Smooth muscle cell (in vitro differentiated cells): ENCODE measurements at regions not wholly inside any gene's neighbourhood (a gene's known extent, or its start where the extent isn't known, plus 50 kb on each side); places are given as distances from the start of the nearest gene placed in this dataset.

Experiments used
- DNase-seq: peaks from one replicate; lab custom pipeline; 2025; ENCODE audit not compliant: unreplicated experiment; lab: John Stamatoyannopoulos, UW
- H2AFZ ChIP-seq: fragments of 200-600 bp; sonication (generic); 2 replicates; pipeline ENCODE4 v1.6.0; 2016; ENCODE audit warnings: antibody characterized with exemption, low read depth, mild to moderate bottlenecking
- H3F3A ChIP-seq: fragments of 200-600 bp; sonication (generic); 2 replicates; pipeline ENCODE4 v1.6.0; 2017; ENCODE audit warnings: antibody characterized with exemption, low read depth
- H3K27ac ChIP-seq: fragments of 200-600 bp; sonication (generic); 2 replicates; pipeline ENCODE4 v1.5.1; 2016; ENCODE audit warnings: low read depth, mild to moderate bottlenecking
- H3K27me3 ChIP-seq: fragments of 200-600 bp; sonication (generic); 2 replicates; pipeline ENCODE4 v1.6.1; 2016; ENCODE audit warnings: low read depth, mild to moderate bottlenecking
- H3K36me3 ChIP-seq: fragments of 200-600 bp; sonication (generic); 2 replicates; pipeline ENCODE4 v1.5.1; 2016; ENCODE audit warnings: low read depth
- H3K4me1 ChIP-seq: fragments of 200-600 bp; sonication (generic); 2 replicates; pipeline ENCODE4 v1.5.1; 2016; ENCODE audit warnings: low read depth
- H3K4me2 ChIP-seq: fragments of 200-600 bp; sonication (generic); 2 replicates; pipeline ENCODE4 v1.6.0; 2016; ENCODE audit warnings: mild to moderate bottlenecking
- H3K4me3 ChIP-seq: fragments of 200-600 bp; sonication (generic); 2 replicates; pipeline ENCODE4 v1.5.1; 2016; ENCODE audit warnings: mild to moderate bottlenecking
- H3K79me2 ChIP-seq: fragments of 200-600 bp; sonication (generic); 2 replicates; pipeline ENCODE4 v1.6.0; 2016; ENCODE audit warnings: low read depth, mild to moderate bottlenecking
- H3K9ac ChIP-seq: fragments of 200-600 bp; sonication (generic); 2 replicates; pipeline ENCODE4 v1.6.0; 2016; ENCODE audit warnings: low read depth
- H3K9me3 ChIP-seq: fragments of 200-600 bp; sonication (generic); replicated peaks from 2 replicates; pipeline ENCODE4 v1.5.1; 2016; ENCODE audit warnings: low read depth
- H4K20me1 ChIP-seq: fragments of 200-600 bp; sonication (generic); 2 replicates; pipeline ENCODE4 v1.6.0; 2016; ENCODE audit warnings: low read depth
- CTCF ChIP-seq: fragments of 200-600 bp; sonication (generic); IDR thresholded peaks from 2 replicates; pipeline ENCODE4 v1.5.1; 2017; ENCODE audit warnings: borderline replicate concordance, mild to moderate bottlenecking, antibody characterized with exemption; ENCODE audit not compliant: insufficient read depth, poor library complexity, severe bottlenecking
- WGBS: methylation state at CpG from one replicate; pipeline ENCODE4 v1.1.7; 2016; ENCODE audit warnings: low lambda C conversion rate; 5-methylcytosine and 5-hydroxymethylcytosine counted together

DNA sequence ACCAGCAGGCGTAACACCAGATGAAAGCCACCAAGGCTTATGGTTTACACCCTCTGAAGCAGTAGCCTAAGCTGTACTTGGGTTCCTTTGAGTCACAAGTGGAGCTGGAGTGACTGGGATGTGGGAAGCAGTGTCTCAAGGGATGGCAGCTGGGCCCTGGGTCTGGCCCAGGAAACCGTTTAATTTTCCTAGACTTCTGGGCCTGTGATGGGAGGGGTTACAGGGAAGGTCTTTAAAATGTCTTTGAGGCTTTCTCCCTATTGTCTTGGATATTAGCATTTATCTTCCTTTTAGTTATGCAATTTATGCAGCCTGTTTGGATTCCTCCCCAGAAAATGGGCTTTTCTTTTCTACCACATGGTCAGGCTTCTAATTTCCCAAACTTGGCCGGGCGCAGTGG lies 568.2 kb downstream of the ANKRD7 start:
- no peak for TF ChIP-seq CTCF
- Histone ChIP-seq H3K9ac (no peak overlapping the region), H4K20me1 (no peaks in the 10 kb centered on the region), H3K36me3 (no peaks in the 10 kb centered on the region), H3K9me3 (no peaks in the 10 kb centered on the region), H3K27ac (no peak overlapping the region), H3F3A (no peaks in the 10 kb centered on the region), H3K79me2 (no peaks in the 10 kb centered on the region), H3K4me3 (no peak overlapping the region), H3K4me2 (no peak overlapping the region), H2AFZ (no peak overlapping the region), H3K27me3 (no peaks in the 10 kb centered on the region), H3K4me1 (no peaks in the 10 kb centered on the region)
- no peak for DNase-seq
- WGBS: 93% methylated on average over 4 of the region's 4 CpGs

GRCh38 chr7:118793582-118793981 lies 569.1 kb downstream of the ANKRD7 start:
- no peak overlapping the region for H3K4me2 ChIP-seq
- H3K36me3 ChIP-seq: no peaks in the 10 kb centered on the region
- no peaks in the 10 kb centered on the region for H4K20me1 ChIP-seq
- no peaks in the 10 kb centered on the region for H3K4me1 ChIP-seq
- WGBS: 96% methylated on average over 1 of the region's 1 CpG
- no peak for DNase-seq
- no peaks in the 10 kb centered on the region for H3K79me2 ChIP-seq
- H3K9me3 ChIP-seq: no peaks in the 10 kb centered on the region
- H3K27me3 ChIP-seq: no peaks in the 10 kb centered on the region
- no peak overlapping the region for H2AFZ ChIP-seq
- no peaks in the 10 kb centered on the region for H3F3A ChIP-seq
- H3K4me3 ChIP-seq: no peak overlapping the region
- TF ChIP-seq CTCF: no peak
- H3K27ac ChIP-seq: no peak overlapping the region
- no peak overlapping the region for H3K9ac ChIP-seq

DNA sequence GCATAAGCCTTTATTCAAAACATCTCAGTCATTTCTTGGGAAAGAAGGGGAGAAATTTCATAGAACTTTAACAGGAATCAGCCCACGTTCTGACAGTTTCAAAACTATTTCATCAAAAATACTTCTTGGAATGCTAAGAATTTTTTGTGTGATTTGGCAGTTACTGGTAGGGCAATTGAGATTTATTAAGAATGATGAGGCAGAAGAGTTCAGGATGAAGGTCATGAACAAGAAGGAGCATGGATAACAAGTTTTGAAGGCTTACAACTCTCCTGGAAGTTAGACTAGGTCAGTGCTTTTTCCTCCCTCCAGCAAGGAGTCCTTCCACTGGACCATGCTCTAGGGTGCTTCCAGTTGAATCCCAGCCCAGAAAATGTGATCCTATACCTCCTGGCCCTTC lies 569.9 kb downstream of the ANKRD7 start:
- Histone ChIP-seq H3K4me2 (no peak overlapping the region), H3K9ac (no peak overlapping the region), H2AFZ (no peak overlapping the region), H3K36me3 (no peaks in the 10 kb centered on the region), H3F3A (no peaks in the 10 kb centered on the region), H3K27me3 (no peaks in the 10 kb centered on the region), H3K27ac (no peak overlapping the region), H4K20me1 (no peaks in the 10 kb centered on the region), H3K4me1 (no peaks in the 10 kb centered on the region), H3K4me3 (no peak overlapping the region), H3K9me3 (no peaks in the 10 kb centered on the region), H3K79me2 (no peaks in the 10 kb centered on the region)
- no peak for DNase-seq
- TF ChIP-seq CTCF: no peak
- 69% methylated on average over 1 of the region's 1 CpG for WGBS

- Histone ChIP-seq H3K36me3 (no peaks in the 10 kb centered on the region), H3K27me3 (no peaks in the 10 kb centered on the region), H2AFZ (no peak overlapping the region), H3K4me1 (no peaks in the 10 kb centered on the region), H3K4me3 (no peak overlapping the region), H3K79me2 (no peaks in the 10 kb centered on the region), H4K20me1 (no peaks in the 10 kb centered on the region), H3K9me3 (no peaks in the 10 kb centered on the region), H3K9ac (no peak overlapping the region), H3K4me2 (no peak overlapping the region), H3F3A (no peaks in the 10 kb centered on the region), H3K27ac (no peak overlapping the region)
- 90% methylated on average over 2 of the region's 2 CpGs for WGBS
- DNase-seq: no peak
- TF ChIP-seq CTCF: no peak
Measured at GRCh38 chr7:118801366-118801765, 576.9 kb downstream of the ANKRD7 start.
